NCI-H1930 (cell line): ENCODE measurements at regions not wholly inside any gene's neighbourhood (a gene's known extent, or its start where the extent isn't known, plus 50 kb on each side); places are given as distances from the start of the nearest gene placed in this dataset.
"Not testable (repeated sequence)": the region's sequence is repeated elsewhere in the genome, so short reads cannot be mapped to it uniquely, and the experiment has no call there.

ENCODE experiments used
- DNase-seq, 2 experiments: peaks; one replicate each; lab custom pipeline; 2025; lab: John Stamatoyannopoulos, UW

GRCh38 chr5:111976705-111977435 is 219.9 kb upstream of the NREP start:
- DNase-seq = no peak

- DNase-seq = no peak
Observed at GRCh38 chr5:111975133-111975532, 218.1 kb upstream of the NREP start.

DNA sequence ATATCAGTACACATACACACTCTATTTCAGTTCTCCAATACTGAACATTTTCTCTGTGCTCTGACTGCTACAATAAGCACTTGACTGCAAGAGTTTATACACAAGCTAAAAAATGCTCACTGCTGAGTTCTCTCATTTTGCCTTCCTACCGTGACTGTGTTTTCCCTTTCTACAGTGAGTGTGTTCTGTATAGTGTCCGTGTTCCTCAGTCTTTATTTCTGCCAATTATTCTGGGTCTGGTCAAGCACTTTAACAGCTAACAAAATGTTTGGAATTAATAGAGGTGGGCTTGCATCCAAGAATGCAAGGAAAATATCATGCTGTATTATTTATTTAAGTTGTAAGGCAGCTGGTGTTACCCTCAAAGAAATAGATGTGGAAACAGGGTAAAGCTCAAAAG is 217.0 kb upstream of the NREP start:
- DNase-seq = no peak

- DNase-seq = no peak
Observed at GRCh38 chr5:111972548-111972947, 215.6 kb upstream of the NREP start.

DNA sequence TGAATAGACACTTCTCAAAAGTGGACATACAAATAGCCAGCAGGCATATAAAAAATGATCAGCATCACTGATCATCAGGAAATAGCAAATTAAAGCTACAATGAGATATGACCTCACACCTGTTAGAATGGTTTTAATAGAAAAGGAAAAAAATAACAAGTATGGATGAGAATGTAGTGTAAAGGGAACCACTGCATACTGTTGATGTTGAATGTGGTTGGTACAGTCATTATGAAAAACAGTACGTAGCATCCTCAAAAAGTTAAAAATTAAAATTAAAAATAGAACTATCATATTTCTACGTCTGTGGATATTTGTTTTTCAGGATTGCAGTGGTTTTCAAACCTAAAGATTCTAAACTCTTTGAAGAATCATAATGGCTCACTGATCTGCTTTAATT is 215.1 kb upstream of the NREP start:
- no peak for DNase-seq

GRCh38 chr5:111968459-111968858 is 211.5 kb upstream of the NREP start:
- DNase-seq = no peak

GRCh38 chr5:111967463-111967862 is 210.5 kb upstream of the NREP start:
- DNase-seq = no peak

- no peak for DNase-seq
Observed at GRCh38 chr5:111966290-111966689, 209.3 kb upstream of the NREP start.

- no peak for DNase-seq
Observed at GRCh38 chr5:111963555-111963954, 206.6 kb upstream of the NREP start.

GRCh38 chr5:111962906-111963305 is 205.9 kb upstream of the NREP start:
- DNase-seq = no peak

DNA sequence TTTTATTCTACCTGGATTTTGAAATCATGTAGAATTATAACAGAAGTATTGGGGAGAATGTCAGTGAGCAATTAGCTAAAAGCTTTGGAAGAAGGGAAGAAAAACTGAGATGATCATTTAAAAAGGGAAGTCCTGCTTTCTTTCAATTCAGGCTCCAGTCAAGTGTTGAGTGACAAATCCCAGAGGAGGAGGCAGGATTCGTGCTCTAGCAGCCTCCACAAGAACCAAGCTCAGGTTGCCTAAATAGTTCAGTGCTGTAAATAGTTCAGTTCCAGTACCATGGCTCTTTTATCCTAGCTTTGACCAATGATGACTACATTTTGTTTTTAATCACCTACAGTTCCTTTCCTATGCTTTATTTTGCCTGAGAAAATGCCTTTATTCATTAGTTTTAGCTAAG is 204.9 kb upstream of the NREP start:
- no peak for DNase-seq

DNA sequence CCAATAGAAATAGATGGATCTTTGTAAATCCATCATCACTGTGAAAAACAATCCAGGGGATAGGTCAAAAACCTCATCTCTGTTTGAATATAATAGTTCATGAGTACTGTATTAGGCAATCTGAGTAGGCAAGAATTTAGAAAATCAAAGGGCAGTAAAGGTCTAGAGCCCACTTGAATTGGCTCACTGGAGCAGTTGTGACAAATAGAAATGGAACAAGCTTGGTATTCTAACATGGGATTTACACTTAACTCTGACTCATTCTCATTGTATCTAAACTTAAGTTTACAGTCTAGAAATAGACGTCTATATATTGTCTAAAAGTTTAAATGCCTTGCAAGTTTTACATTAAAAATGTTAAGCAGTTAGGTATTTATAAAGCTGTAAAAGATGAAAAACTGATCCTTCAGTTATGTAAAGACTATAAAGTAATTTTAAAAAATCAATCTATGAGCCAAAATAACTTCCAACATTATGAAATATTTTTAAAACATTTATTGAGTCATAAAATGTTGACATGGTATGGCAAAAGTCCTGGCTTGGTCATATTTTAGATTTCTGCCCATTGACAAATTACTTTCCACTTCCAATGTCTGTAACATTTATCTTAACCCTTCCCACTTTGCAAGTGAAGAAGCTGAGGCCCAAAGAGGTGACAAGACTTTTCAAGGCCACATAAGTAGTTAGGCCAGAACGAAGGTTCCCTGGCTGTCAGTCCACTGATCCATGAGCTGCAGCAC is 203.7 kb upstream of the NREP start:
- DNase-seq = no peak

GRCh38 chr5:111958851-111959250 is 201.9 kb upstream of the NREP start:
- no peak for DNase-seq

DNA sequence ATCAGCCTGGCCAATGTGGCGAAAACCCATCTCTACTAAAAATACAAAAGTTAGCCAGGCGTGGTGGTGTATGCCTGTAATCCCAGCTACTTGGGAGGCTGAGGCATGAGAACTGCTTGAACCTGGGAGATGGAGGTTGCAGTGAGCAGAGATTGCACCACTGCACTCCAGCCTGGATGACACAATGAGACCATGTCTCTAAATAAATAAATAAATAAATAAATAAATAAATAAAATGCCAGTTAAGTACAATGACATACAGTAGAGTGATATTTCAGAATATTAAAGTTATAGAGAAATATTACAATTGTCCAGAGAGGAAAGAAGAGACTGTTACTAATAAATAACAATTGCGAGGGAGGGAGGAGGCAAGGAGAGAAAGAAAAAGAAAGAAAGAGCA is 199.8 kb upstream of the NREP start:
- not testable (repeated sequence) for DNase-seq

DNA sequence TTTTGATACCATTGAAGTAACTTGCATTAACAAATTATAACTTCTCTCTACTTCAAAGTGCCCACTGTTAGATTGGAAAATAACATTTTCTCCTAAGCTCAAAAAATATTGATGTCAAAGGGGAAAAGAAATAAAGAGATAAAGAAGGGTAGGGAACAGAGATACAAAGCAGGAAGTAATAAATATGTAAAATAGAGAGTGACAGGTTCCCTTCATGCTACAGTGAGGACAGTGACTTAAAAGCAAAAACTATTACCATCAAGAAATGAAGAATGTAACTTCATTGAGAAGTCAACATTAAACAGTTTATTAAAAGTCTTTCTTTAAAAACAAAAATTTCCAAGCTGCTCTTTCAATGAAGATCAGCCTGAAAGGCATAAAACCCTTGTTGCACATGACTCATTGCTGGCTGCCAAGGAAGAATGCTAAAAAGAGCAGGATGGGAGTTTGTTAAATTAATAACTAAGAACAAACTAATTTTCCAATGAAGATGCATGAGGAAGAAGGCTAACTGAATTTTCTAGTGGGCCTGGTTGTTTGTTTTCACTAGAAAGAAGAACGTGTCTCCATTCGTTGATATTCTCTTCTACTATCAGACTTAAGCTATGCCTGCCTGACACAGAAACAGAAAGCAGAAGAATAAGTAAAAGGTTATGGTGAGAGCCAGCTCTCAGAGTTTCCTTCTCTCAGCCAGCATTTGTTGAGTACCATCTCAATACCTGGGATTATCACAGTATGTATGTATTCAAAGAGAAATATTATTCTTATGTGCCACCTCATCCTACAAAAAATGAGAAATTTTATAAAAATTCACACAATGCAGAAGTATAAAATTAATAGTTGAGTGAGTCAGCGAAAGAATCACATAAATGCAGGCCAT is 197.8 kb upstream of the NREP start:
- DNase-seq = no peak

DNA sequence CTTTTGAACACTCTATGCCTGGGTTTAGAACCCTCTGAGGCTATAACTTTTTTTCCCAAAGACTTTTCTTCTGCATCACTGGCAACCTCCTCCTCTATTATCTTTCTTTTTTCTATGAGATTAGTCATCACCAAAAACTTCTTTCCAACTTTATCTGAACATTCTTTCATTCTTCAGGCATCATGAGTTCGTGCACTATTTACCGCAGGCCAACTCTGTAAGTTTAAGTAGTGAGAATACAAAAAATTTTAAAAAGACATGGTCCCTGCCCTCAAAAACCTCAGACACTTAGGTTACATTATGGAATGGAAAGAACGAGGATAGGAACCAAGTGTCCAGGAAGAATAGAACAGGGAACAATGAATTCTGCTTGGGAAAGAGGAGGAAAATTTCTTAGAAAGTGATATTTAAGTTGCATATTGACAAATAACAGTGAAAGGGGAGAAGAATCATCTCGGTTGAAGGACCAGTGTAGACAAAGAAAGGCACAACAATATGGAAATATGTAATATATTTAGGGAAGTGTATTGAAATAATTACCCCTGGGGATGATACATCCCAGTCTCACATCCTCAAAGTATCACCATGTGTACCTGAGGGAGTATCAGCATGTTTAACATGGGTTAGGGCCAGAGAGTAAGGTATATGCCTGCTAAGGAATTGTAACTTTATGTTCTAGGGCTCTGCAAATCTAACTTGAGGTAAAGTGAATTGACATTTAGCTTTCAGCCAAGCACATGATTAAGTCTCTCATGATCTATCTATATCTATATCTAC is 196.5 kb upstream of the NREP start:
- no peak for DNase-seq

GRCh38 chr5:111952555-111952954 is 195.6 kb upstream of the NREP start:
- DNase-seq = no peak

GRCh38 chr5:111950660-111951059 is 193.7 kb upstream of the NREP start:
- DNase-seq = no peak

DNA sequence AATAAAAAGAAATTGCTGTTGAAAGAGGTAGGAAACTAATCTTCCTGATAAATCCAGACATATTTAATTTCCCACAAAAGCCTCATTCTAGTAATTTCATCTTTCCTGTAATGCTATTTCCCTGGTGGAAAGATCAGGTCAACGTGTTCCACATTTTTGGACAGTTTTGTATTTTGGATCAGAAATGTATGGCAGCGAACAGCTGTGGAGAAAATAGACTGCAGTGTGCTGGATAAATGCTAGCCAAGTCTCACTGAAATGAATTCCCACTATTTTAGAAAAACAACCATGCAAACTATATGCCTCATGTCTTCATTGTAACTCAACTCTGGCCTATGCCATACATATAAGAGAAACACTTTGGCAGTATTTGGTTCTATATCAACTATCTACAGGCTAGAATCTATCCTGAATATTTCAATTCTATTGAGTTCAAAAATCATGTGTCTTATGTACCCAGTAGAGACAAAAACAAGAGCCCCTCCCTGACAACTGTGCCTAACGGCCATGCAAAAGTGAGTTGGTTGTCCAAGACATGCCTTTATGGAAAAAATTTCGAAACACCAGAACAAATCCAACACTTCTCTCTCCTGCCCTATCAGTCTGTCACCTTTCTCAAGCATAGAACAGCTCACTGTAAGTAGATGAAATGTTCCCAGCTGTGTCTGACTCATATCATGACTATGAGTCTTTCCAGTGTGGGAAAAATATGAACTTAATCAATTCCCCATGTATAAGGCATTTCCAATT is 191.3 kb upstream of the NREP start:
- DNase-seq = no peak

- no peak for DNase-seq
Observed at GRCh38 chr5:111946556-111946955, 189.6 kb upstream of the NREP start.

DNA sequence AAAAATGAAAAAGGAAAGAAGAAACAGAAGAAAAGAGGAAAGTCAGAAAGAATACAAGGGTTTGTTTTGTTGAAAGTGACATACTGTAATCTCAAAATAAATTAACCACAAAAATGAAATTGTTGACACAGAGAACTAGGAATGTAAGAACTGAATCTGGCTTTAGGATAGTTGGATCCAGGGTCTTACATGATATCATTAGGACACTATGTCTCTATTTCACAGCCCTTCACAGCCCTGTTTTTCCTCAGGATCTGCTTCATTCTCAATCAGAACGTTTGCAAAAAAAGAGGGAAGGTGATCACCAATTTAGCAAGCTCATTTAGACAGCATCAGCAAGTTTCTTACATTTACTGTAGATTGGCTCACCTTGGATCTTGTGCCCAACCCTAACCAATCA is 188.5 kb upstream of the NREP start:
- DNase-seq = no peak
